ENCODE measurements at regions not wholly inside any gene's neighbourhood (a gene's known extent, or its start where the extent isn't known, plus 50 kb on each side); places are given as distances from the start of the nearest gene placed in this dataset.
A peak's percentile ranks its signal among the peaks of the same experiment; 100 is the strongest.

- in situ Hi-C loops (cut with MboI) (no loop called here), intact Hi-C loops (cut with micrococcal nuclease; ENCODE audit: unreplicated experiment) (no loop called here)
- ChIA-PET CTCF (no interaction called here), RAD21 (ENCODE audit: unreplicated experiment) (no interaction called here), SMC1A (ENCODE audit: uncharacterized antibody, unreplicated experiment) (no interaction called here), POLR2A (no interaction called here)
- Histone ChIP-seq H3K79me2 (ENCODE audit: control insufficient read depth, insufficient read depth, low read length) (no peaks in the 10 kb centered on the region), H3K36me3 (ENCODE audit: control insufficient read depth in 2 of 2, insufficient read depth in 2 of 2, low read length in 1 of 2) (no peaks in the 10 kb centered on the region), H3K27me3 (replicated peaks in 1 of 2; ENCODE audit: control insufficient read depth in 2 of 2, insufficient read depth in 2 of 2, low read length in 1 of 2) (no peaks in the 10 kb centered on the region), H3K4me1 (ENCODE audit: control insufficient read depth, insufficient read depth, low read length) (no peaks in the 10 kb centered on the region), H3K4me3 (no peak overlapping the region), H3K9ac (ENCODE audit: control insufficient read depth, insufficient read depth, low read length) (no peak overlapping the region), H3K9me3 (replicated peaks; ENCODE audit: control insufficient read depth, insufficient read depth, low read length) (no peaks in the 10 kb centered on the region), H3K27ac (ENCODE audit: control insufficient read depth, insufficient read depth) (no peak overlapping the region), H2AFZ (ENCODE audit: control insufficient read depth, low read depth, low read length) (no peak overlapping the region), H3K4me2 (ENCODE audit: control insufficient read depth, insufficient read depth) (no peak overlapping the region), H4K20me1 (ENCODE audit: control insufficient read depth, insufficient read depth) (no peaks in the 10 kb centered on the region)
- BruUV-seq (replicated peaks), result no TSS peak
- 0 out of 2 replicates have a peak, but pooled peaks have one; percentile 10 for TF ChIP-seq SPI1 (IDR thresholded peaks at IDR 0.05; ENCODE audit: borderline replicate concordance, insufficient read depth, low read depth, low read length)
- TF ChIP-seq SRF (IDR thresholded peaks at IDR 0.05; ENCODE audit: low read depth in 2 of 2, low read length in 2 of 2), result no peak
- DNase-seq (ENCODE audit: low read depth, low spot score) (no peak), FAIRE-seq (no peak), ATAC-seq (no peak)
- WGBS (ENCODE audit: insufficient coverage, insufficient replicate concordance, low lambda C conversion rate, missing lambda C conversion rate), result 76% methylated on average over 2 of the region's 2 CpGs
Observed at GRCh38 chr1:164343189-164343588, 215.8 kb upstream of the PBX1 start.

GRCh38 chr1:164347980-164348379, 211.0 kb upstream of the PBX1 start:
- CTCF ChIA-PET, result no interaction called here
- FAIRE-seq, result no peak

More at GRCh38 chr1:164347980-164348379, 211.0 kb upstream of the PBX1 start:
- TF ChIP-seq ZZZ3 (IDR thresholded peaks at IDR 0.05; ENCODE audit: control insufficient read depth, insufficient read length, low read depth), result no peak
- TF ChIP-seq NRF1 (conservative IDR thresholded peaks at IDR 0.05; ENCODE audit: low read depth, low read length), result no peak
- TF ChIP-seq KDM1A (IDR thresholded peaks at IDR 0.05; ENCODE audit: borderline replicate concordance), result no peak
- no peak for TF ChIP-seq SREBF2 (IDR thresholded peaks at IDR 0.05; ENCODE audit: low read length)
- no peak for TF ChIP-seq KAT2A (conservative IDR thresholded peaks at IDR 0.05; ENCODE audit: control insufficient read depth, low read depth, low read length)
- no peak for TF ChIP-seq BCL11A (IDR thresholded peaks at IDR 0.05; ENCODE audit: low read depth, low read length)
- no peak for TF ChIP-seq LARP7 (IDR thresholded peaks at IDR 0.05)
- TF ChIP-seq SREBF1 (IDR thresholded peaks at IDR 0.05; ENCODE audit: low read length), result no peak
- TF ChIP-seq ZNF217 (IDR thresholded peaks at IDR 0.05), result no peak
- TF ChIP-seq ETV6 (conservative IDR thresholded peaks at IDR 0.05 in 1 of 2, IDR thresholded peaks at IDR 0.05 in 1 of 2; ENCODE audit: borderline replicate concordance in 1 of 2, low read depth in 1 of 2), result no peak
- no peak for TF ChIP-seq SP1 (IDR thresholded peaks at IDR 0.05; ENCODE audit: low read depth, low read length)
- TF ChIP-seq CREB1 (IDR thresholded peaks at IDR 0.05; ENCODE audit: low read depth), result no peak
- TF ChIP-seq RAD21 (IDR thresholded peaks at IDR 0.05; ENCODE audit: insufficient read depth, low read depth, low read length), result no peak
- no peak for TF ChIP-seq PML (IDR thresholded peaks at IDR 0.05; ENCODE audit: low read length)
- TF ChIP-seq MEF2A (IDR thresholded peaks at IDR 0.05; ENCODE audit: insufficient read depth, low read depth, low read length), result no peak
- Histone ChIP-seq H3K79me2 (ENCODE audit: control insufficient read depth, insufficient read depth, low read length) (no peaks in the 10 kb centered on the region), H3K4me2 (ENCODE audit: control insufficient read depth, insufficient read depth) (no peak overlapping the region), H3K9ac (ENCODE audit: control insufficient read depth, insufficient read depth, low read length) (no peak overlapping the region), H3K27me3 (replicated peaks in 1 of 2; ENCODE audit: control insufficient read depth in 2 of 2, insufficient read depth in 2 of 2, low read length in 1 of 2) (no peaks in the 10 kb centered on the region), H4K20me1 (ENCODE audit: control insufficient read depth, insufficient read depth) (no peaks in the 10 kb centered on the region), H3K36me3 (ENCODE audit: control insufficient read depth in 2 of 2, insufficient read depth in 2 of 2, low read length in 1 of 2) (no peaks in the 10 kb centered on the region), H3K4me3 (no peak overlapping the region), H3K27ac (ENCODE audit: control insufficient read depth, insufficient read depth) (no peak overlapping the region), H3K9me3 (replicated peaks; ENCODE audit: control insufficient read depth, insufficient read depth, low read length) (no peaks in the 10 kb centered on the region), H2AFZ (ENCODE audit: control insufficient read depth, low read depth, low read length) (no peak overlapping the region), H3K4me1 (ENCODE audit: control insufficient read depth, insufficient read depth, low read length) (no peaks in the 10 kb centered on the region)
- in situ Hi-C loops (cut with MboI) (no loop called here), intact Hi-C loops (cut with micrococcal nuclease; ENCODE audit: unreplicated experiment) (no loop called here)
- ChIA-PET RAD21 (ENCODE audit: unreplicated experiment) (no interaction called here), SMC1A (ENCODE audit: uncharacterized antibody, unreplicated experiment) (no interaction called here), POLR2A (no interaction called here)
- WGBS (ENCODE audit: insufficient coverage, insufficient replicate concordance, low lambda C conversion rate, missing lambda C conversion rate), result 45% methylated on average over 2 of the region's 2 CpGs
- no TSS peak for BruUV-seq (replicated peaks)
- DNase-seq (ENCODE audit: low read depth, low spot score) (no peak), ATAC-seq (no peak)
